ENCODE measurements at regions not wholly inside any gene's neighbourhood (a gene's known extent, or its start where the extent isn't known, plus 50 kb on each side); places are given as distances from the start of the nearest gene placed in this dataset.

- no peak for DNase-seq (ENCODE audit: low read depth)
- TF ChIP-seq CTCF (IDR thresholded peaks at IDR 0.05; ENCODE audit: low read depth, low read length, missing control alignments): no peak
- no peak overlapping the region for H3K4me3 ChIP-seq (ENCODE audit: low read depth, low read length)
- in situ Hi-C loops (cut with HindIII; ENCODE audit: low sequenced_read_pairs): no loop called here
These were observed 69.0 kb upstream of the RFXAP start for GRCh38 chr13:36750046-36750445.

- no peak for DNase-seq (ENCODE audit: low read depth)
- in situ Hi-C loops (cut with HindIII; ENCODE audit: low sequenced_read_pairs): no loop called here
- TF ChIP-seq CTCF (IDR thresholded peaks at IDR 0.05; ENCODE audit: low read depth, low read length, missing control alignments): no peak
- no peak overlapping the region for H3K4me3 ChIP-seq (ENCODE audit: low read depth, low read length)
These were observed 68.6 kb upstream of the RFXAP start for GRCh38 chr13:36750461-36750860.

GRCh38 chr13:36750946-36751345 is 68.1 kb upstream of the RFXAP start:
- no peak overlapping the region for H3K4me3 ChIP-seq (ENCODE audit: low read depth, low read length)
- DNase-seq (ENCODE audit: low read depth): no peak
- TF ChIP-seq CTCF (IDR thresholded peaks at IDR 0.05; ENCODE audit: low read depth, low read length, missing control alignments): no peak
- in situ Hi-C loops (cut with HindIII; ENCODE audit: low sequenced_read_pairs): no loop called here

- in situ Hi-C loops (cut with HindIII; ENCODE audit: low sequenced_read_pairs): no loop called here
- no peak for TF ChIP-seq CTCF (IDR thresholded peaks at IDR 0.05; ENCODE audit: low read depth, low read length, missing control alignments)
These were observed 66.3 kb upstream of the RFXAP start for GRCh38 chr13:36752673-36753072.

GRCh38 chr13:36753176-36753575 is 65.8 kb upstream of the RFXAP start:
- no peak for TF ChIP-seq CTCF (IDR thresholded peaks at IDR 0.05; ENCODE audit: low read depth, low read length, missing control alignments)
- no peak for DNase-seq (ENCODE audit: low read depth)
- H3K4me3 ChIP-seq (ENCODE audit: low read depth, low read length): no peak overlapping the region
- in situ Hi-C loops (cut with HindIII; ENCODE audit: low sequenced_read_pairs): no loop called here

More at GRCh38 chr13:36752673-36753072, 66.3 kb upstream of the RFXAP start:
- no peak overlapping the region for H3K4me3 ChIP-seq (ENCODE audit: low read depth, low read length)
- no peak for DNase-seq (ENCODE audit: low read depth)

GRCh38 chr13:36758345-36758744 is 60.7 kb upstream of the RFXAP start:
- no peak overlapping the region for H3K4me3 ChIP-seq (ENCODE audit: low read depth, low read length)
- in situ Hi-C loops (cut with HindIII; ENCODE audit: low sequenced_read_pairs): no loop called here

More at GRCh38 chr13:36758345-36758744, 60.7 kb upstream of the RFXAP start:
- no peak for DNase-seq (ENCODE audit: low read depth)
- no peak for TF ChIP-seq CTCF (IDR thresholded peaks at IDR 0.05; ENCODE audit: low read depth, low read length, missing control alignments)

Measured in astrocyte of the cerebellum (primary cell).